ENCODE measurements at regions not wholly inside any gene's neighbourhood (a gene's known extent, or its start where the extent isn't known, plus 50 kb on each side); places are given as distances from the start of the nearest gene placed in this dataset.

GRCh38 chr6:22966691-22967422 lies 397.5 kb downstream of the HDGFL1 start:
- TF ChIP-seq CTCF (IDR thresholded peaks at IDR 0.05; ENCODE audit: low read depth, low read length, poor library complexity, severe bottlenecking) (no peak), EZH2phosphoT487 (IDR thresholded peaks at IDR 0.05; ENCODE audit: borderline replicate concordance, low read length) (no peak)

Measured in DOHH2 (cell line).